CD1c-positive myeloid dendritic cell (primary cell): ENCODE measurements at regions not wholly inside any gene's neighbourhood (a gene's known extent, or its start where the extent isn't known, plus 50 kb on each side); places are given as distances from the start of the nearest gene placed in this dataset.

Experiments used
- DNase-seq: peaks from one replicate; pipeline ENCODE4 v3.0.0-alpha.2; 2016; ENCODE audit errors: extremely low spot score

DNA sequence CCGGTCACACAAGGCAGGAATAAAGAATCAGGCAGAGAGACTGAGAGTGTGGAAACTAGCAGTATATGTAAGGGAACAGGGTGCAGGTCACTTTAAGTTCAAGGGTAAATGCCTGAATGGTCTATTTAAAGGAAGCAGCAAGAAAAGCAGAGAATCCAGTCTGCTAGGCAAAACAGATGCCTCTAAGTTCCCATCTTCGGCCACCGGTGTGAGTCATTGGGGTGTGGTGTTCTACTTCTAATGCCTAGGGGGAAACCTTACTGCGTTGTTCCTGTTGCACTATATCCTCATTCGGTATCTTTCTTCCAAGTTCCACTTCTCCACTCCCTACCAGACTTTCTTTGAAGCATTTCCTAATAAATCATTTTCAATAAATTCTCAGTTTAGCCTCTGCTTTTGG lies 259.9 kb downstream of the HHIPL2 start:
- peak; percentile 33 for DNase-seq

DNA sequence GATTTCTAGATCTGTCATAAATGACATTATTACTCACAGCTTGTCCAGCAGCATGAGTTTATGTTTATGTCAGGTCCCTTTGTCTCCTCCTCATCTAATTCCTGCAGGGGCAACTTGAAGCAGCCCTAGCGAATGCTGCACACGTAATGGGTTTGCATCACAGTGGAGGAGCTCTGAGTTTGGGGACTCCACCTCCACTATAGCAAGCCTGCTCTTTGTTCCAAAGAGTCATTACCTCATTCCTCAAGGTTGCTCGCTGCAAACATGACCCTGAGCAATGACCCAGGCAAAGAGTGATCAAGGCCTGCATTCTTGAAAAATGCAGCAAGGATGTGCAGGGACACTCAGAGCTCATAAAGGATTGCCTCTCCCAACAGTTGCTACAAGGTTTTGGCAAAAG lies 261.9 kb downstream of the HHIPL2 start:
- DNase-seq = no peak

DNA sequence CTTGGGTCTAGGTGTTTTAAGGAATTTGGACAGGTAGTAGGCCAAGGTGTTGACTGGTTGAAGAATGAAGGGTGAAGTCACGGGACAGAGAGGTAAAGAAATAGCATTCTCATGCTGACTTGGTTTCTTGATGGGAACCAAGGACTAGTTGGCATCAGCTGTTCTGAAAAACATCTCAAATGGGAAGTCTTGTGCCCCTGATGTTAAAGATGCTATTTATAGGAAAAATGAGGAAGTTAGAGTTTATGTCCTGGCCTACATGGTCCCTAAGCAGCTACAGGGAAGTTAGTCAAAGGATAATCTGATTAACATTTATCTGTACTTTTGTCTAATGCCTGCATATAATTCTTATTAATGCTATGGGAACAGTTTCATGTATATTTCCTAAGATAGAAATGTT lies 262.4 kb downstream of the HHIPL2 start:
- DNase-seq = peak; percentile 25

DNA sequence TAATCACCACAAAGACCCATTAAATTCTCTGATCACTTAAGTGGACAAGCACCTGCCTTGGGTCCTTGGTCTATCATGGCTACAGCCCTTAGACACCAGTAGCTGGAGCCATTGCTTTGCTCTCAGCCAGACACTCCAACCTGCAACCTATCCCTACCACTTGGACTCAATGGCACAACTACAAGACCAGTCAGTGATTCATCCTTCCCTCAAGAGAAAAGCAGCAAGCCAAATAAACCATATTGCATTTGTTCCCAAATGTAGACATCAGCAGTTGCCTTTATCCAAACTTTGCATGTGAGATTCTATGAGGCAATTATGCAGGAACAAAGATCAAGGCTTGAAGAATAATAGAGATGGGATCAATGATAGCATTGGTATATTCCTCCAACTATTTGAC lies 263.4 kb downstream of the HHIPL2 start:
- DNase-seq = no peak

DNA sequence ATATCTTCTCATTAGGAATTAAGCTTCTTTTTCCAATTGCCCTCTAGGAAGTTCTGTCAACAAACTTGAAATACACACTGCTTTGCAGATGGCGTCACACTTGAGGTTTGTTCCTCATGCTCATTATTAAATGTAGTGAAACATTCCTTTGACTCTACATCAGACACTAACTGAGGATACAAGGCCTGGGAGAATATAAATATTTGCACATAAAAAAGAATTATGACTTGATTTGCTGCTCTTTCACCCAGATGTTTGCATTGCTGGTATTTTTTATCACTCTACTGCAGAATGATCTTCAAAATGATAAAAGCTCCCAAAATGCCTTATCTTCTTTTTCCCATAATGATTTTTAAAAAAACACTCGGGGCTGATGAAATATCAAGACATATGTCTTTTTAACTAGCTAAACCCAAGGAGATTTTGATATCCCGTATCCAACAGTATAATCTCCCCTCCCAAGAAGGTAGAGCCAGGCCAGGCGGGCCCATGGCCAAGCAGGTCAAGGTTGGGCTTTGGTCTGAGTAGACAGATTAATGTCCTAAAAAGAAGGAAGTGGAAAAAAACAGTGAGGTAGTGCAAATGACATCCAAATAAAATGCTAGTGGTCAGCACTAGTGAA lies 264.6 kb downstream of the HHIPL2 start:
- no peak for DNase-seq

DNA sequence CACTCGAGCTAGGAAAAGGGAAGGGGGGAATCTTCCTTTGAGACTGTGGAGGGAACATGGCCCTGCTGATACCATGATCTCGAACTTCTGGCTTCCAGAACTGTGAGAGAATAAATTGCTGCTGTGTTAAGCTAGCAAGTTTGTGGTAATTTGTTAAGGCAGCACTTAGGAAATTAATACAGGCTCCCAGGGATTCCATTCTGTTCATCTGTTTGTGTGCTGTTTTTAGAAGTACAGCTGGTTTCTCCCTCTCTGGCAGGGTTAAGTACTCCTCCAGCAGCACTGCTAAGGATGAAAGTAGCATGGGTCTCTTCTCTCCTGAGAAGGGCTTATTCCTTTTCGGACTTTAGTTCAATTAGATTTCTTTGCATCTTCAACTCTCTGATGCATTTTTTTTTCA lies 268.3 kb downstream of the HHIPL2 start:
- DNase-seq = no peak

DNA sequence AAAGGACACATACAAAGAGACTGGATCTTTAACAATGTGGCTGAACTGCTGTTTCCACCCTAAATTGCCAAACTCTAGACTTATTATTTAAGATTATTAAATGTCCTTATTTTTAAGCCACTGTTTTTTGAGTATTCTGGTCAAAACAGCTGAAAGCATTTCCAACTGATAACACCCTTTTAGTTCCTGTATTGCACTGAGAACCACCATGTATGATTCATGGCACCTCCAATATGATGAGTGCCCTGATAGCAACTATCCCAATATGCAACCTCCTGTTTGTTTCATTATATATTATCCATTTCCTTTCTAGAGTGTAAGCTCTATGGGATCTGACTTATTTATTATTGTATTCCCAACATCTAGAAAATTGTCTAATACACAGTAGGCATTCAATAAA lies 269.4 kb downstream of the HHIPL2 start:
- DNase-seq = no peak

DNA sequence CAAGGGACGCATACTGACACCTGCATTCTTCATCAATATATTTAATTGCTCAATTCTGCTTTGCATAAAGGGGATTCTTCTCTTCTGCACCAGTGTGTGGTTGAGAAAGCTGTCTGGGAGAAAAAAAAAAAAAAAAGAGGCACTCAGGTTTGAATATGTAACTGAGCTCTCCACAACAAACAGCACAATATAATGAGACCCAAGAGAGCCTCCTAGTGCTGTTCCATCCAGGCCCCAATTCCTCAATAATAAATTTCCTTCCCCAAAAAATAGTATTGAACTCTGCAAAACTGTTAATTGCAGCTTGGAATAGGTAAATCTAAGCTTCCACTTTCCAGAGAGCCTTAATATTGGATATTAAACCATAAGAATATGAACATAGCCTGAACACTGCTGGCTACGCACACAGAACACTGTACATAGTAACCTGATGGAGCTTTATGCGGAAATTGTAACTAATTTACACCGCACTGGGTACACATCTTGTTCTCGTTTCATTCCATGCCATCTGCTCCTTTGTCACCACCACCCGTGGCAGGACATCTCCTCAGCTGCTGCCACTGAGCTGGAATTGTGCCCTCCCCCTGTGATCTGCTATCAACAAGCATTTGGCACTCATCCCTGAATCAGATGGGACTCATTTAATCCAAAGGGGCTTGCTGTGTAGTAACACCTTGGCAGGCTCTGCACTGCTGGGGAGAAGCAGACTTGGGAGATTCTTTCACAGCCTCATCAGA lies 272.0 kb downstream of the HHIPL2 start:
- no peak for DNase-seq

DNA sequence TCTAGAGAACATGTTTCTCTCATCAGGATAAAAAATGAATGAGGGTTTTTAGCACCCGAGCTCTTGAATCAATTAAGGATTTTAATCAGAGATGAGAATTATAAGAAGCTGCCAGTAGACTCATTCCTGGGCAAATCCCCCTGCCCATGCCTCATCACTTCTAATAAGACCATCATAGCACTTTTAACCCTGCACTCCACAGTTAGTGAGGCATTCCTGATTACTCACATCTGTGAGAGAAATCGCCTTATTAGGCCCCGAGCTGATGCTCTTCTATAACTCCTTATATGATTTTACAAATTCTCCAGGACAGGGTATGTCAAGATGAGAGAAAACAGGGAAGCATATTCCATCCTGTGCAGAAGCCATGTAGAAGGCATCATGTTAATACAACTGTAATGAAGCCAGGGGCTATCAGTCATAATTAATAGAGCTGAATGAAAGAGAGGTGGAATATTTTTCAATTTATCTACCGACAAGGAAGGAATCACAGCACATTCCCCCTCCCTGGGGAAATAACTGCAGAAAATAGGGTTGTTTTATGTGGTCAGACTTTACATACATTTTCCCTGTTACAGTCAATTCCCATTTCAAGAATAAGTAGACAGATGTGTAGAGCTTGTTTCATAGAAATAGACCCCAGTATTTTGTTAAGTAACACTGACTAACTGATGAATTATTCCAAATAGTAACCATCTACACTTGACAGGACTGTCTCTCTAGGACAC lies 272.7 kb downstream of the HHIPL2 start:
- DNase-seq = no peak

DNA sequence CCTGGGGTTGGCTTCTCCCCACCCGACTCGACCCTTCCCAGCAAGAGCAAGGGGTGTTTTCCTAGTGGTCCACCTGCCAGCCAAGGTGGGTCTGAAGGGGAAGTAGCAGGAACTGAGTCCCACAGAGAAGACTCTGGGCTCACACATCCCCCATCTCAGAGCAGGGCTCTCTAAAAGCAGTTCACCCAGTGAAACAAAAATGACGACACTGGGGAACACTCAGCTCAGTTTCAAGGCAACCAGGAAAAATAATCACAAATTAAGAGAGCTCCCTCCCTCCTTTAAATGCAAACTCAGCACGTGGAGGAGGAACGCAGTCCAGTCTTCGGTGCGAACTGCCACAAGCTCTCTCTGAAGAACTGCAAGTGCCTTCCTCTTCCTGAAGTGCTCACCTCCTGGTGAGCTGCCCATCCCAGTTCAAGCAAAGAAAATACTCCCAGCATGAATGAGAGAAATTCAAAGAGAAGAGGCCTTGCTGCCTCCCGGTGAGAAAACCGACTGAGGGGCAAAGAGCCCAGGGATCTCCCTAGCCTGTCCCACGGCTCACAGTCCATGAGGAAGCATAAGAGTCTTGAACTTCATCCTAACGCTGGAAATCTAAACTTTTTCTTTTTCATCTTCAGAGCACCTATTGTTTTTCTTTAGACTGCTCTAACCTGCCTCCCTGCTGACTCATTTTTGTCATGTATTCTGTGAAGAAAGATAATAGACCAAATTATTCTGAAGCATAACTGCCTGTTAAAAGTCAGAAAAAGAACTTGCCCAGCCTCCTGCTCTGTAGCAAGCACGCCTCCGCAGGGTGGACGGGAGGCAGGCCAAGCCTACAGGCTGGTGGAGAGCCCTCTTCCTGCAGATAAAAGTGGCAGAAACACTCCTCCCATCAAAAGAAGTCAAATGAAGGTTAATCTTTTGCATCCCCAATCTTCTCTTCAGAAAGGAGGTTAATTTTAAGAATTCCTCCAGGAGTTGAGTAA lies 281.4 kb downstream of the HHIPL2 start:
- DNase-seq = no peak

DNA sequence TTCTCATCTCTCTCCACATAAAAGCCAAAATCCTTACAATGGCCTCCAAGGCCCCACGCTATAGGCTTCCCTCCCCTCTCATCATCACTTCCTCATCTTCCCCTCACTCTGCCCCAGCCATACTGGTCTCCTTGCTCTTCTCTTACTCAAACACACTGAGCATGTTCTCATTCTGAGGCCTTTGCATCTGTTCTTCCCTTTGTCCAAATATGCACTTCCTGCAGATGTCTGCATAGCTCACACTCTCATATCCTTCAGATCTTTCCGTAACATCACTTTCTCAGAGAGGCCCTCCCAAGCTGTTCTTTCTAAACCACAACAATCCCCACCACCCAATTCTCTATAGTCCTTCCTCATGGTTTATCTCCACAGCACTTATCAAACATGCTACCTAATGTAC lies 284.1 kb downstream of the HHIPL2 start:
- DNase-seq = no peak

DNA sequence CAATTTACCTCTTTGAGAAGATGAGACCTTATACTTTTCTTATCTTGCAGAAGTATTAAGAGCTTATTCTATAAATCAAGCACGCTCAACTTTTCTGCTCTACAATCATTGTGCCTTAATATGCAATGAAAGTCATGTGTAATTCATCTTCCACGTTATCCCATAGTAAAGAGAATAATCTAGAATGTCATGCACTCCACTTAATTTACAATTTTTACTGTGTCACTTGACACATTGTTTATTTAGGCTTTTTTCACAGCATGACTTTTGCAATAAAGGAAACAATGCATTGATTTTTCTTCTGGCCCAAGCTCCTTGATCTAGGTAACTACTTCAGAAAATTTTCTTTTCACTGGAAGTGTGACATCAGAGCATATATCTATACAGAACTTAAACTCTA lies 290.9 kb downstream of the HHIPL2 start:
- DNase-seq = no peak

DNA sequence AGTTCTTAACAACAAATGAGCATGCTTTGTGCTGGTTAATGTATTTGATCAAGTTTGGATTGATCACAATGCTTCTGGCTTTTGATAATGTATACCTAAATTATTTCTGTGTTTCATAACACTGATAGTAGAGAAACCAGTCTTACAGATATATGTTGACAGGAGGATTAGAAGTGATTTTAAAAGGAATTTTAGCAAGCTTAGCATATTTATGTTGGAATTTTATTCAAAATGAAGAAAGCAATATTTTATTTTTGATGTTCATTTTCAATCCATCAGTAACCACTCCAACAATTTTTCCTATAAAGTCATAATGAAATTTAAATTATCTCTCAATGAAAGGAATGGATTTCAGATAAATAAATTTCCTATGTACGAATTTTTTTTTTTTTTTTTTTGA lies 291.8 kb downstream of the HHIPL2 start:
- no peak for DNase-seq

DNA sequence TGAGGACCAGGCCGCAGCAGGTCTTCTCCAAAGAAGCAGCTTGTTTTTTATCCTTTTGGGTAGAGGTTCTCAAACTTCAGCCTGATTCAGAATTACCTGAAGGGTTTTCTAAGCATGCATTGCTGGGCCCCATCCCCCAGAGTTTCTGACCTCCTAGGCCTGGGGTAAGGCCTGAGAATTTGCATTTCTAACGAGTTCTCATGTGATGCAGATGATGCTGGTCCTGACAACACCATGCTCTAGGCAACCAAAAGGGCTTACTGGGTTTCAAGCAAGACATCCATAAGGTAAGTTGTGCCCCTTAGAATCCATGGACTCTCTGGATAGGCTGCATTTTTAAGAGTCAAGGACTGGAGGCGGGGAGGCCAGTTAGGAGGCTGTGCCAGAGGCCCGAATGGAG lies 295.1 kb downstream of the HHIPL2 start:
- DNase-seq = no peak

DNA sequence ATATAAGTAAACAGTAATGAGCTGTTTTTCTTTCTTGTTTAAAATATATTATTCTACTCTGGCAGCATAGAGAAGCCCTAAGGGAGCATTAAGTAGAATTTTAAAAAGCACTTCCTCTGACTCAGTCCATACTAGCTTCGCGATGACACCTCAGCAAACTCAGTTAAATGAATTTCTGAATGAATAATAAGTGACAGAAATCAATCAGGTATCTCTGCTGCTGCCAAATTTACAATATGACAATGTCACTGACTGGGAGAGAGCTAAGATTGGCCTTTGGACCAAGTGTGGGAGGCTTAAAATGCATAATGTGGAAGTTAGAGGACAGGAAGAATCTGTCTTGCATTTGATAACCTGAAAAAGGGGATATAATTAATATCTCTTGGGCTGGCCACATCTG lies 296.1 kb downstream of the HHIPL2 start:
- no peak for DNase-seq

DNA sequence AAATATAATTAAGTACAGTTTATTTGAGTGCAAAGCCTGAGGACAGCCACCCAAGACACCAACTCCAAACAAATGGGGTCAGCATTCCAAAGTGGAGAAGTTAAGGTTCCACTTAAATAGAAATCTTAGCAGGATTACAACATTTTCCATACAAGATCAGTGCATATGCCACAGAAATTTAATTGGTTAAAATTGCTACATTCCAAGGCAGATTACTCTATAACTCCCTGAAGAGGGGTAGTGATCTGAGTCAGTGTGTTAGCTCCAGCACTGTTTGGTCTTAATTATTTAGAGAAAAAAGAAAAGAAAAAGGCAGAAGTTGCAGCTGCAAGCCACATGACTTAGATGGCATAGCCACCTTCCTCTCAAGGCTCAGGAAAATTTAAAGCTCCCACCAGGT lies 297.5 kb downstream of the HHIPL2 start:
- no peak for DNase-seq

DNA sequence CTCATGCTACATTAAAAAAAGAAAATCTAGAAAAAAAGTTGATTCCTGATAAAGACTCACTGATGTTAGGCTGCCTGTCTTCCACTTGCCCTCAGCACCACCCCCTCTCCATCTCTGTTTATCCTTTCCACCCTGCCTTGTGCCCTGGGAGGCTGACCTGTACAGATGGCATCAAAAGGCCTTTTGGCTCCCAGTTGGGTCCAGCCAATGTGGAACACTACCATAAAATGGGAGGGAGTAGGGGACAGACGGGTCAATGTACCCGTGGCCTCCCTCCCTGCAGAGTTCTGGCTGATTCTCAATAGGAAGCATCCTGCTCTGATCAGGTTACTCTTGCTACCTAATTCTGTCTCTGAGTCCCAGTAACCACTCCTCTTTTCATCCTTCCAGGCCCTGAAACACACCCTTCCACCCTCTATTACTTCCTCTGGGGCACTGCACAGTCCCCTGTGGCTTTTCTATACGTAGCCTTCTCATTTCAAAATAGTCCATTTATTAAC lies 300.0 kb downstream of the HHIPL2 start:
- no peak for DNase-seq

DNA sequence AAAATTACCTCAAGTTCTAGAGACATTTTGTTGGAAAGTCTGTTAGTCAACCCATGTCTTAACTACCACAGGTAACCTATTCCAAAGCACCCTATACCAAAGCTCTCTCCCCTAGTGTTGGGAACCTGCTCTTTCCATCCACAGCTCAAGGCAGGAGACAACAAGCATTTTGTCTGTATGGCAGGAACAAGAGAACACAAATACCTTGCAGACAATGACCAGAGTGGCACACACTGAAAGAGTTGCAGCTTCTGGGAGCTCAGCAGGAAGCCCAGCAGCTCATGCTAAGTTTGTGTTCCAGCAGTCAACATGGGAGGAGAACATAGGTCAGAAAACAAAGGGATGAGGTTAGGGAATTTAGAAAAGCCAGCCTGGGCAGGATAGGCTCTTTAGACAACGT lies 300.8 kb downstream of the HHIPL2 start:
- DNase-seq = no peak

DNA sequence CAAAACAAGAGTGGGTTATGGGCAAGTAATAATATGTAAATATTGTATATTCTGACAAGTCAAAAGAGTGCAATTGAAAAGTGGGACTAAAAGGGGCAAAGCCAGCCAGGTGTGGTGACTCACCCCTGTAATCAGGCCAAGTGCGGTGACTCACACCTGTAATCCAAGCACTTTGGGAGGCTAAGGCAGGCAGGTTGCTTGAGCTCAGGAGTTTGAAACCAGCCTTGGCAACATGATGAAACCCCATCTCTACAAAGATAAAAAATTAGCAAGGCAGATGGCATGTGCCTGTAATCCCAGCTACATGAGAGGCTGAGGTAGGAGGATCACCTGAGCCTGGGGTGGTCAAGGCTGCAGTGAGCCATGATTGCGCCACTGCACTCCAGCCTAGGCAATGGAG lies 304.0 kb downstream of the HHIPL2 start:
- no peak for DNase-seq

DNA sequence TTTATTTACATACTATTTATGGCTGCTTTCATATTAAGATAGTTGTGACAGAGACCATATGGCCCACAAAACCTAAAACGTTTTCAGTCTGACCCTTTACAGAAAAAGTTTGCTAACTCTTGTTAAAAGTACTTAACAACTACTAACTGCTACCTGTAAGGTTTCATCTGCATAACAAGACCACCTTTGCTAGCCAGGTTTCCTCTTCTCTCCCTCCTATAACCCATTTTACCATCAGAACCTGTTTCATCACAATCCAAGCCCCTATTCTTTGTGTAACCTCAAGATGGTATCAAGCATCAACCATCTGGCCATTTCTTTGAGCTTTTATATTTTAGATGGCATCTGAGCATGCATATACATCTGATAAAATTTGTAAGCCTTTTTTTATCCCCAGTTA lies 305.4 kb downstream of the HHIPL2 start:
- no peak for DNase-seq

DNA sequence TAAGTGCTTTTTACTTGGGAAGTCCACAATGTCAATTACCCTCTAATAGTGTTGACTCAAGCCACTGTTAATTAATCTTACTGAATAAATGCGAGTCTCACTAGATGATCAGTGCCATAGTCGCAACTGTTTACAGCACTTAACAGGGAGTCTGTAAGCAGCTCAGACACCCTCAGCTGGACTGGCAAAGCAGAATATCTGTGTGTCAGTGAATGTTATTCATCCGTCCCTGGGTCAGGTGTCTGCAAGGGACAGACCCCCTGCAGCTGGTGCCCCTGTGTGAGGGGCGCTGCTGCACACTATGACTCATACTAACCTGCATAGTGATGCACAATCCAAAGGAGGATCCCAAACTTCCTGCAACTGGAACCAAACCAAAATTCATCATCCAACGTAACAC lies 306.5 kb downstream of the HHIPL2 start:
- DNase-seq = no peak
